Colonic mucosa (tissue), 4 donors: ENCODE measurements at regions not wholly inside any gene's neighbourhood (a gene's known extent, or its start where the extent isn't known, plus 50 kb on each side); places are given as distances from the start of the nearest gene placed in this dataset.

Experiments
- DNase-seq: peaks from one replicate; pipeline ENCODE4 v3.0.0-alpha.2; 2020
- H3K27ac ChIP-seq: fragments of 200-600 bp; one replicate; pipeline ENCODE4 v1.8.0; 2021
- H3K27me3 ChIP-seq: fragments of 200-600 bp; one replicate; pipeline ENCODE4 v1.8.0; 2021
- H3K36me3 ChIP-seq: fragments of 200-600 bp; one replicate; pipeline ENCODE4 v1.8.0; 2021
- H3K4me1 ChIP-seq: fragments of 200-600 bp; one replicate; pipeline ENCODE4 v1.8.0; 2021; ENCODE audit warnings: mild to moderate bottlenecking
- H3K4me3 ChIP-seq: fragments of 200-600 bp; one replicate; pipeline ENCODE4 v1.8.0; 2021
- H3K9ac ChIP-seq, 2 donors: one replicate each; pipeline ENCODE4 v1.7.0; 2013; ENCODE audit warnings: control low read depth in 2 of 2, low read depth in 2 of 2, low read length in 2 of 2
- H3K9me3 ChIP-seq: fragments of 200-600 bp; one replicate; pipeline ENCODE4 v1.8.0; 2021
- intact Hi-C: fragments of 100-400 bp; cut with DNase I; formaldehyde crosslinking; loops from one replicate; pipeline ENCODE4 v1.14.1; 2022
- TF ChIP-seq, protein P1 (sequence below): fragments of 200-600 bp; IDR thresholded peaks from one replicate; pipeline ENCODE4 v1.8.0; 2022; ENCODE audit warnings: antibody characterized with exemption, mild to moderate bottlenecking
- donor health status: healthy.
- donor health status: DM: no; HTN: no; CAD: no.
- donor health status: DM: no; HTN: no; CAD: no.

DNA sequence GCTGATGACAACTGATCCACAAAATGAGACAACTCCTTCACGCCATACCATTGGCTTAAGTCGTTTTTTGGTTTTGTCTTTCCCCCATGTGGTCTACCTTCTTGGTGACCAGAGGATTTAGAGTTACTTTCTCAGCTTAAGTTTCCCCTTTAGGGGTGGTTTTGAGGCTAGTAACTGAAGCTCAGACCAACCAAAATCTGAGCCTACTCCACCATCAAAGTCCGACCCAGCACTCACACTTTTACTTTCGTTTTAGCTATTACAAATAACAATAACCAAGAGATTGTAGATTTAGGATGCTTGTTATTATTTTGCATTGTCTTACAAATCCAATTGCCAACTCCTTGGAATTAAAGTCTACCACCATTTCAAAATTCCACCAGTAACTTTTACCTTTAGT, 130.6 kb upstream of the MDM1 start:
- intact Hi-C loops = no loop called here
- Histone ChIP-seq H3K36me3 (no peaks in the 10 kb centered on the region), H3K9ac (no peak overlapping the region), H3K9me3 (no peaks in the 10 kb centered on the region), H3K27me3 (no peaks in the 10 kb centered on the region), H3K4me3 (no peak overlapping the region), H3K4me1 (no peaks in the 10 kb centered on the region), H3K27ac (no peak overlapping the region)
- TF ChIP-seq, protein P1, sequence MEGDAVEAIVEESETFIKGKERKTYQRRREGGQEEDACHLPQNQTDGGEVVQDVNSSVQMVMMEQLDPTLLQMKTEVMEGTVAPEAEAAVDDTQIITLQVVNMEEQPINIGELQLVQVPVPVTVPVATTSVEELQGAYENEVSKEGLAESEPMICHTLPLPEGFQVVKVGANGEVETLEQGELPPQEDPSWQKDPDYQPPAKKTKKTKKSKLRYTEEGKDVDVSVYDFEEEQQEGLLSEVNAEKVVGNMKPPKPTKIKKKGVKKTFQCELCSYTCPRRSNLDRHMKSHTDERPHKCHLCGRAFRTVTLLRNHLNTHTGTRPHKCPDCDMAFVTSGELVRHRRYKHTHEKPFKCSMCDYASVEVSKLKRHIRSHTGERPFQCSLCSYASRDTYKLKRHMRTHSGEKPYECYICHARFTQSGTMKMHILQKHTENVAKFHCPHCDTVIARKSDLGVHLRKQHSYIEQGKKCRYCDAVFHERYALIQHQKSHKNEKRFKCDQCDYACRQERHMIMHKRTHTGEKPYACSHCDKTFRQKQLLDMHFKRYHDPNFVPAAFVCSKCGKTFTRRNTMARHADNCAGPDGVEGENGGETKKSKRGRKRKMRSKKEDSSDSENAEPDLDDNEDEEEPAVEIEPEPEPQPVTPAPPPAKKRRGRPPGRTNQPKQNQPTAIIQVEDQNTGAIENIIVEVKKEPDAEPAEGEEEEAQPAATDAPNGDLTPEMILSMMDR = no peak
- DNase-seq = no peak

DNA sequence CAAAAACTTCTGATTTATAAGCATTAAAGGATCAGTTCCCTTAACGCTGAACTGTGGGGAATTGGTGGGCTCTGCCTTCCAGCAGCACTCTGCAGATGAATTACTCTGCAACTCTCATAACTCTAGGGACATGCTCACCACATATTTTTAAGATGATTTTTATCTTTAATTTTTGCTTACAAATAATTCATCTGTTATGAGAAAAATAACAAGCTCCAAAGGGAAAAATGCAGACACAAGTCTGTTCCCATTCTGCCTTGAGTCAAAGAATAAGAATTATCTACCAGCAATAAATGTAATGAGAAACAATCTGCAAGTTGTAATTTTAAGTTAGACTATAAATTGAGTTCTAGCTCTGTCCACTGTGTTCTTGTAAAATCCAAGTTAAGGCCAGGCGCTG, 133.1 kb upstream of the MDM1 start:
- TF ChIP-seq, protein P1 = no peak
- DNase-seq = no peak
- Histone ChIP-seq H3K27ac (no peak overlapping the region), H3K4me3 (no peak overlapping the region), H3K4me1 (no peaks in the 10 kb centered on the region), H3K9me3 (no peaks in the 10 kb centered on the region), H3K27me3 (no peaks in the 10 kb centered on the region), H3K9ac (no peak overlapping the region), H3K36me3 (no peaks in the 10 kb centered on the region)
- intact Hi-C loops = no loop called here

DNA sequence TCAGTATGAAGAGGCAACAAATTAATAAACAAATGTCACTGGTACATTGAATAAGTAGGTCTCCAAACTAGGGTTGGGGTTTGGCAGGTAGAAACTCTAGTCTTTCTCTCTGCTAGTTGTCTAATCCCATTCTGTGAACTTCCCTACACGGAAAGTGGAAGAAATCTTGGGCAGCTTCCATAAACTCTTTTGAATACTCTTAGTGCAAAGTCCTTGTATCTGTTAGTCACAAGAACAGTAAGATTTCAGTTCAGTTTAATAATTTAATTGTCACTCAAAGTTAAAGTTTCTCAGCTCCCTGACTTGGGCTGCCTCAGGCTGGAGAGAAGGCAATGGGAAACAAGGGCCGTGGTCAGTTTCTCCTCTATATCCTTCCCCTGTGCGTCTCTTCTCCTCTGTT, 135.4 kb upstream of the MDM1 start:
- H3K4me3 ChIP-seq = no peak overlapping the region
- H3K4me1 ChIP-seq = no peaks in the 10 kb centered on the region
- no peaks in the 10 kb centered on the region for H3K27me3 ChIP-seq
- H3K27ac ChIP-seq = no peak overlapping the region
- H3K9me3 ChIP-seq = no peaks in the 10 kb centered on the region
- no peak for DNase-seq
- intact Hi-C loops = no loop called here
- H3K9ac ChIP-seq = no peak overlapping the region
- TF ChIP-seq, protein P1 = no peak
- no peaks in the 10 kb centered on the region for H3K36me3 ChIP-seq

DNA sequence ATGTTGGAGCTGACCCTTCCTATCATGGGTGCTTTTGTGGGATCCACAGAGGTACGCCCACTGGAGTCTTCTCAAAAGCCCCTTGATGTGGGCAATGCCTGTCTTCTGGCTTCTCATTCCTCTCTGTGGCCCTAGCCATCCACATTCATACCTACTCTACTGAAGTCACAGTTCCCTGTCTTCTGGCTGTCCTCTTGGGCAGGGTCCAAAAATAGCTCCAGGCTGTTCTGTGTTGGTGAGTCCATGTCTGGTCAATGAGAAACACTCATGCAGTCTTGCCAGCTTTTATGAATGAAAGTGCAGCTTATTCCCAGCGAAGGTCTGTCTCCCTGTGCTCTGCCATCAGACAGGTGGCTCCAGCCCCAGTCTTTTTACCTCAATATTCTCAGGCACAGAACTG, 135.9 kb upstream of the MDM1 start:
- Histone ChIP-seq H3K27me3 (no peaks in the 10 kb centered on the region), H3K36me3 (no peaks in the 10 kb centered on the region), H3K4me3 (no peak overlapping the region), H3K9ac (no peak overlapping the region), H3K27ac (no peak overlapping the region), H3K4me1 (no peaks in the 10 kb centered on the region), H3K9me3 (no peaks in the 10 kb centered on the region)
- TF ChIP-seq, protein P1 = no peak
- DNase-seq = no peak
- intact Hi-C loops = no loop called here

DNA sequence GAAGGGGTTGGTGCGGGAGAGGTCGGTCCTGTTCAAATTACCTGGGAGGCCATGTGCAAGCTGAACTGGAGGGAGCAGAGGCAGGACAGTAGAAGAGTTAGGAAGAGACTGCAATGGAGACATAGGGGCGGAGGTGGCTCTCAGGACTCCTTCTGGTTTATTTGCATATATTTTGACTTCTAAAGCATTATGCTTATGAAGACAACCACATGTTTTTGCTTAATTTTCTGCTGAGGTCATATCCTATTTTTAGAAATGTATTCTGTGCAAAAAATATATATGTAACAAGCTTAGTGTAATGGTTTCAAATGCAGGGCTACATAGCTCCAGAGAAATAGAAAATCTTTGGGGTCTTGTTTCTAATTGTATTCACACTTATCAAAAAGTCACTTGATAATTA, 137.0 kb upstream of the MDM1 start:
- Histone ChIP-seq H3K9me3 (no peaks in the 10 kb centered on the region), H3K36me3 (no peaks in the 10 kb centered on the region), H3K27ac (no peak overlapping the region), H3K4me3 (no peak overlapping the region), H3K9ac (no peak overlapping the region), H3K27me3 (no peaks in the 10 kb centered on the region), H3K4me1 (no peaks in the 10 kb centered on the region)
- DNase-seq = no peak
- TF ChIP-seq, protein P1 = no peak
- intact Hi-C loops = no loop called here
